ENCODE measurements at regions not wholly inside any gene's neighbourhood (a gene's known extent, or its start where the extent isn't known, plus 50 kb on each side); places are given as distances from the start of the nearest gene placed in this dataset.

DNA sequence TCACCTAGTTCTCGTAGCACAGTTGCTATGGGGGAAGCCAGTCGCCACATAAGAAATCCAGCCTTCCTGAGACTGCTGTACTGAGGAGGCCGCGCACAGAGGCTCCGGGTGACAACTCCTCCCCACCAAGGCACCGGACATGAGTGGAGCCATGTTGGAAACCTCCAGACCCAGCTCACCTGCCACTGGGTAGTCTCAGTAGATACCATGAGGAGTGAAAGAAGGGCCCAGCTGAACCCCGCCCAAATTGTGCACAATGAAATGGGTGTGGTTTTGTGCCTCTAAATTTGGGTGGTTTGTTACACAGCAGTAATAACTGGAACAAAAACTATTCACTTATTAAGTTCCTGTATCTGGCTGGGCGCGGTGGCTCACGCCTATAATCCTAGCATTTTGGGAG lies 198.7 kb downstream of the BCOR start:
- TF ChIP-seq, protein P1, sequence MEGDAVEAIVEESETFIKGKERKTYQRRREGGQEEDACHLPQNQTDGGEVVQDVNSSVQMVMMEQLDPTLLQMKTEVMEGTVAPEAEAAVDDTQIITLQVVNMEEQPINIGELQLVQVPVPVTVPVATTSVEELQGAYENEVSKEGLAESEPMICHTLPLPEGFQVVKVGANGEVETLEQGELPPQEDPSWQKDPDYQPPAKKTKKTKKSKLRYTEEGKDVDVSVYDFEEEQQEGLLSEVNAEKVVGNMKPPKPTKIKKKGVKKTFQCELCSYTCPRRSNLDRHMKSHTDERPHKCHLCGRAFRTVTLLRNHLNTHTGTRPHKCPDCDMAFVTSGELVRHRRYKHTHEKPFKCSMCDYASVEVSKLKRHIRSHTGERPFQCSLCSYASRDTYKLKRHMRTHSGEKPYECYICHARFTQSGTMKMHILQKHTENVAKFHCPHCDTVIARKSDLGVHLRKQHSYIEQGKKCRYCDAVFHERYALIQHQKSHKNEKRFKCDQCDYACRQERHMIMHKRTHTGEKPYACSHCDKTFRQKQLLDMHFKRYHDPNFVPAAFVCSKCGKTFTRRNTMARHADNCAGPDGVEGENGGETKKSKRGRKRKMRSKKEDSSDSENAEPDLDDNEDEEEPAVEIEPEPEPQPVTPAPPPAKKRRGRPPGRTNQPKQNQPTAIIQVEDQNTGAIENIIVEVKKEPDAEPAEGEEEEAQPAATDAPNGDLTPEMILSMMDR (IDR thresholded peaks at IDR 0.05): no peak
- TF ChIP-seq POLR2AphosphoS5 (IDR thresholded peaks at IDR 0.05): no peak
